ENCODE measurements at regions not wholly inside any gene's neighbourhood (a gene's known extent, or its start where the extent isn't known, plus 50 kb on each side); places are given as distances from the start of the nearest gene placed in this dataset.
"Not testable (repeated sequence)": the region's sequence is repeated elsewhere in the genome, so short reads cannot be mapped to it uniquely, and the experiment has no call there.

DNA sequence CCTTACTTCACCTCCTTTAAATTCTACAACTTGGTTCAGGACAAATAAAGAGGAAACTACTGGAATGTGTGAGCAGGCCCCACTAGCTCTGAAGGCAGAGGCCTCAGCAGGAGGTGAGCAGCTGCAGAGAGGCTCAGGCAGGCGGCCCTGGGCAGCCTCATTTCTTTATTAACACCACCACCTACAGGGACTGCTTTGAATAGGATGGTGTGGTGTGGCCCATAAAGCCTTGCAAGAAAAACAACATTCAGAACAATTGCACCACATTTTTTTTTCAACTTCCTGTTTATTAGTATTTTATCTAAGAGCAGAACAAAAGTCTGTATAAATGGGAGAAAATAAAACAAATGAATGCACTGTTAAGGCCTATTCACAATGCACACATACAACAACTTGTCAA, 333.7 kb downstream of the BCL2L11 start:
- DNase-seq (ENCODE audit: low read depth in 1 of 2, low spot score in 2 of 2); H3K4ac ChIP-seq (replicated peaks; ENCODE audit: insufficient read length, low read depth, low read length); H2BK20ac ChIP-seq (ENCODE audit: low read length); H2BK120ac ChIP-seq (replicated peaks; ENCODE audit: low read depth, low read length); H2AFZ ChIP-seq (ENCODE audit: low read length); H3K56ac ChIP-seq (replicated peaks; ENCODE audit: insufficient read length, low read depth, low read length); H3K4me2 ChIP-seq (ENCODE audit: insufficient read depth in 1 of 2, low read depth in 2 of 2, low read length in 2 of 2); H2BK15ac ChIP-seq (ENCODE audit: low read length); H3K79me1 ChIP-seq (ENCODE audit: low read depth, low read length); H3K4me3 ChIP-seq (ENCODE audit: extremely low read depth in 1 of 4, insufficient read depth in 2 of 4, low read depth in 3 of 4, low read length in 4 of 4); H3K23me2 ChIP-seq (ENCODE audit: low read depth, low read length); H3K14ac ChIP-seq (ENCODE audit: insufficient read length); H4K5ac ChIP-seq (ENCODE audit: insufficient read length, low read depth, low read length); H2BK12ac ChIP-seq (ENCODE audit: low read depth, low read length); H3K79me2 ChIP-seq (ENCODE audit: control insufficient read depth in 1 of 2, insufficient read depth in 2 of 2, low read length in 2 of 2); H3K18ac ChIP-seq (ENCODE audit: extremely low read depth, low read length); H4K91ac ChIP-seq (replicated peaks; ENCODE audit: insufficient read length, low read length); H2BK5ac ChIP-seq (ENCODE audit: low read depth, low read length); H3K9me3 ChIP-seq (ENCODE audit: insufficient read depth in 2 of 2, low read depth in 1 of 2, low read length in 1 of 2); H3K23ac ChIP-seq (ENCODE audit: insufficient read length); H3K27ac ChIP-seq (ENCODE audit: low read depth, low read length); H3K36me3 ChIP-seq (ENCODE audit: control insufficient read depth in 2 of 4, insufficient read depth in 4 of 4, low read length in 3 of 4); POLR2A ChIA-PET (ENCODE audit: partially characterized antibody); H4K8ac ChIP-seq (ENCODE audit: extremely low read depth, insufficient read depth, low read length); H2AK5ac ChIP-seq (ENCODE audit: low read depth, low read length); H3K9ac ChIP-seq (replicated peaks in 1 of 4; ENCODE audit: extremely low read depth in 1 of 4, low read depth in 3 of 4, low read length in 3 of 4); H3K27me3 ChIP-seq (replicated peaks in 1 of 4; ENCODE audit: control insufficient read depth in 3 of 4, extremely low read depth in 1 of 4, insufficient read depth in 3 of 4, low read length in 3 of 4); H4K20me1 ChIP-seq (replicated peaks in 1 of 2; ENCODE audit: control insufficient read depth in 1 of 2, insufficient read depth in 2 of 2, low read length in 2 of 2); H3K4me1 ChIP-seq (replicated peaks in 1 of 4; ENCODE audit: control insufficient read depth in 3 of 4, insufficient read depth in 4 of 4, low read length in 3 of 4); CTCF ChIA-PET (ENCODE audit: partially characterized antibody): not testable (repeated sequence)
- WGBS, 2 experiments (ENCODE audit: extremely low coverage in 1 of 2, insufficient coverage in 1 of 2, insufficient read length in 1 of 2, insufficient replicate concordance in 2 of 2, low coverage in 1 of 2, low lambda C conversion rate in 2 of 2, missing lambda C conversion rate in 1 of 2) = no CpG with 5 or more reads among the region's 1 CpG
- peak; percentile 13 for FAIRE-seq

DNA sequence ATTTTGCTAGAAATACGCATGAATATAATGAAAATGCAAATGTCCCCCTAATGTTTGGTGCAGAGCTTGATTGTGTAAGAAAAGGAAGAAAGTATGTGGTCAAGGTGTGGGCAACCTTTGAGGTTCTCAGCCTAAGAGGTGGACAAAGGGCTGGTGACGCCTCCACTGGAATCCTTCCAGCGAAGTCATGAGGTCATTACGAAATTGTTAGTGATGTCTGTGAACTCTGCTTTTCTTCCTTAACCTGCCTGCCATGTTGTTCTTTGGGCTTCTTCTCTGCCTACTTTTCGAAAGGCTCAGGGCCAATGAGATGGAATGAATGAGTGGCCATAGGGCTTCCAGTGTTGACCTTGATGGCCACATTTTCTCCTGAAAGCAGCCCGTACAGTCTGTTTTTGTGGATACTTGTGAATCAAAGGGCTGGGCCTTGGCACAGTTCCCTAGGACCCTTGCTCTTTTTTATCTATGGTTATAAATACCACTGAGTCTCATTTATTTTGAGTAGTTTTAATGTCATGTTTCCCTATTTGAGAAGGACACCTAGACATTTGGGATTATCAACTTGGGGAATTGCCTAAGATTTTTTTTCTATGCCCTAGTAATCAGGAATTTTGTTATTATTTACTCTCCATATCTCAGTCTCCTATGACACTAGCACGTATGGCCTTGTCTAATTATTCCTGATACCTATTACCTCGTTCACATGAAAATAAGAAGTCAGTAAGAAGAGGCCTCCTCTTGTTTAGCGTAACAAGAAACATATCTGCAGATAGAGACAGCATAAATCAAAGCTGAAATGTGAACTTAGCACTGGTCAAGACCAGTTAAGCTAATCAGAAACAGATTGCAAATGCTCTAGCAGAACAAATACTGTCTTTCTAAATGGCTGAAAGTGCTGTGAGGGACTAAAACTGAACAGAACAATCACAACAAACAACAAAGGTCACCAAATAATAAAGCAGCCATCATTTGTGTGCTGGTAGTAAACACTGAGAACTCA, 334.6 kb downstream of the BCL2L11 start:
- CTCF ChIA-PET (ENCODE audit: partially characterized antibody); H3K14ac ChIP-seq (ENCODE audit: insufficient read length); DNase-seq (ENCODE audit: low read depth in 1 of 2, low spot score in 2 of 2); H3K79me1 ChIP-seq (ENCODE audit: low read depth, low read length); H2BK15ac ChIP-seq (ENCODE audit: low read length); H2BK20ac ChIP-seq (ENCODE audit: low read length); H3K9ac ChIP-seq (replicated peaks in 1 of 4; ENCODE audit: extremely low read depth in 1 of 4, low read depth in 3 of 4, low read length in 3 of 4); H3K4me2 ChIP-seq (ENCODE audit: insufficient read depth in 1 of 2, low read depth in 2 of 2, low read length in 2 of 2); H4K8ac ChIP-seq (ENCODE audit: extremely low read depth, insufficient read depth, low read length); H3K23ac ChIP-seq (ENCODE audit: insufficient read length); H4K91ac ChIP-seq (replicated peaks; ENCODE audit: insufficient read length, low read length); H3K9me3 ChIP-seq (ENCODE audit: insufficient read depth in 2 of 2, low read depth in 1 of 2, low read length in 1 of 2); H3K23me2 ChIP-seq (ENCODE audit: low read depth, low read length); H3K27me3 ChIP-seq (replicated peaks in 1 of 4; ENCODE audit: control insufficient read depth in 3 of 4, extremely low read depth in 1 of 4, insufficient read depth in 3 of 4, low read length in 3 of 4); H2AFZ ChIP-seq (ENCODE audit: low read length); H4K20me1 ChIP-seq (replicated peaks in 1 of 2; ENCODE audit: control insufficient read depth in 1 of 2, insufficient read depth in 2 of 2, low read length in 2 of 2); H2BK120ac ChIP-seq (replicated peaks; ENCODE audit: low read depth, low read length); POLR2A ChIA-PET (ENCODE audit: partially characterized antibody); H4K5ac ChIP-seq (ENCODE audit: insufficient read length, low read depth, low read length); H2BK12ac ChIP-seq (ENCODE audit: low read depth, low read length); H3K4ac ChIP-seq (replicated peaks; ENCODE audit: insufficient read length, low read depth, low read length); H3K18ac ChIP-seq (ENCODE audit: extremely low read depth, low read length); H2AK5ac ChIP-seq (ENCODE audit: low read depth, low read length); H3K4me1 ChIP-seq (replicated peaks in 1 of 4; ENCODE audit: control insufficient read depth in 3 of 4, insufficient read depth in 4 of 4, low read length in 3 of 4); H2BK5ac ChIP-seq (ENCODE audit: low read depth, low read length); H3K79me2 ChIP-seq (ENCODE audit: control insufficient read depth in 1 of 2, insufficient read depth in 2 of 2, low read length in 2 of 2); FAIRE-seq; H3K4me3 ChIP-seq (ENCODE audit: extremely low read depth in 1 of 4, insufficient read depth in 2 of 4, low read depth in 3 of 4, low read length in 4 of 4); H3K36me3 ChIP-seq (ENCODE audit: control insufficient read depth in 2 of 4, insufficient read depth in 4 of 4, low read length in 3 of 4); H3K27ac ChIP-seq (ENCODE audit: low read depth, low read length); H3K56ac ChIP-seq (replicated peaks; ENCODE audit: insufficient read length, low read depth, low read length): not testable (repeated sequence)
- WGBS, 2 experiments (ENCODE audit: extremely low coverage in 1 of 2, insufficient coverage in 1 of 2, insufficient read length in 1 of 2, insufficient replicate concordance in 2 of 2, low coverage in 1 of 2, low lambda C conversion rate in 2 of 2, missing lambda C conversion rate in 1 of 2) = 82% methylated on average over 8 of the region's 9 CpGs; no CpG with 5 or more reads in 1 of the 2 experiments

Data from H1 (cell line).